ENCODE measurements at regions not wholly inside any gene's neighbourhood (a gene's known extent, or its start where the extent isn't known, plus 50 kb on each side); places are given as distances from the start of the nearest gene placed in this dataset.

GRCh38 chr12:77648716-77649115 lies 182.0 kb upstream of the NAV3 start:
- no peak for DNase-seq
- H3K9me3 ChIP-seq (ENCODE audit: insufficient read depth, low read depth) = no peaks in the 10 kb centered on the region; the same call in 1 of the 2 replicates
- H3F3A ChIP-seq (ENCODE audit: insufficient read depth, low read depth) = no peaks in the 10 kb centered on the region
- no peaks in the 10 kb centered on the region for H3K79me2 ChIP-seq (ENCODE audit: low read depth)
- H3K9me2 ChIP-seq (ENCODE audit: insufficient read depth) = no peaks in the 10 kb centered on the region
- H2AFZ ChIP-seq = peak overlapping the region; percentile 43; the same call in 1 of the 2 replicates
- no TSS peak for BruUV-seq (replicated peaks)
- intact Hi-C loops (cut with micrococcal nuclease; ENCODE audit: unreplicated experiment) = no loop called here
- no peaks in the 10 kb centered on the region for H3K27me3 ChIP-seq (ENCODE audit: insufficient read depth, low read depth)
- H3K4me1 ChIP-seq (replicated peaks; ENCODE audit: insufficient read depth) = no peaks in the 10 kb centered on the region
- H3K4me2 ChIP-seq = no peak overlapping the region
- TF ChIP-seq CTCF (conservative IDR thresholded peaks at IDR 0.05) = no peak
- no peak for TF ChIP-seq EZH2 (IDR thresholded peaks at IDR 0.05; ENCODE audit: low read depth)
- no peak overlapping the region for H3K4me3 ChIP-seq
- CTCF ChIA-PET = no interaction called here
- POLR2A ChIA-PET (ENCODE audit: unreplicated experiment) = interaction anchor here (0.6 kb wide), 1 partner anchor 435 kb away, joined by 3 read pairs; no protein-coding TSS in a partner anchor
- H3K27ac ChIP-seq = no peak overlapping the region
- H4K20me1 ChIP-seq (ENCODE audit: insufficient read depth) = no peaks in the 10 kb centered on the region; the same call in 1 of the 2 replicates
- no peaks in the 10 kb centered on the region for H3K36me3 ChIP-seq (ENCODE audit: low read depth)

- Histone ChIP-seq H3K4me2 (no peak overlapping the region), H3K79me2 (ENCODE audit: low read depth) (no peaks in the 10 kb centered on the region), H3K9me2 (ENCODE audit: insufficient read depth) (no peaks in the 10 kb centered on the region), H3K27me3 (ENCODE audit: insufficient read depth, low read depth) (no peaks in the 10 kb centered on the region), H3F3A (ENCODE audit: insufficient read depth, low read depth) (no peaks in the 10 kb centered on the region), H3K4me3 (no peak overlapping the region), H3K27ac (no peak overlapping the region), H3K4me1 (replicated peaks; ENCODE audit: insufficient read depth) (no peaks in the 10 kb centered on the region), H3K36me3 (ENCODE audit: low read depth) (no peaks in the 10 kb centered on the region), H3K9me3 (ENCODE audit: insufficient read depth, low read depth) (no peaks in the 10 kb centered on the region; the same call in 1 of the 2 replicates), H4K20me1 (ENCODE audit: insufficient read depth) (no peaks in the 10 kb centered on the region; the same call in 1 of the 2 replicates), H2AFZ (0 out of 2 replicates have a peak overlapping the region, but pooled peaks have one; percentile 63)
- no peak for TF ChIP-seq EZH2 (IDR thresholded peaks at IDR 0.05; ENCODE audit: low read depth)
- no peak for TF ChIP-seq CTCF (conservative IDR thresholded peaks at IDR 0.05)
- ChIA-PET POLR2A (ENCODE audit: unreplicated experiment) (no interaction called here), CTCF (no interaction called here)
- DNase-seq = no peak
- BruUV-seq (replicated peaks) = no TSS peak
- intact Hi-C loops (cut with micrococcal nuclease; ENCODE audit: unreplicated experiment) = no loop called here
Observed at GRCh38 chr12:77645966-77646598, 184.6 kb upstream of the NAV3 start.

GRCh38 chr12:77644915-77645605 lies 185.6 kb upstream of the NAV3 start:
- Histone ChIP-seq H3K4me1 (replicated peaks; ENCODE audit: insufficient read depth) (no peaks in the 10 kb centered on the region), H3K79me2 (ENCODE audit: low read depth) (no peaks in the 10 kb centered on the region), H4K20me1 (ENCODE audit: insufficient read depth) (no peaks in the 10 kb centered on the region; the same call in 1 of the 2 replicates), H2AFZ (no peak overlapping the region), H3K27me3 (ENCODE audit: insufficient read depth, low read depth) (no peaks in the 10 kb centered on the region), H3F3A (ENCODE audit: insufficient read depth, low read depth) (no peaks in the 10 kb centered on the region), H3K4me2 (no peak overlapping the region), H3K9me3 (ENCODE audit: insufficient read depth, low read depth) (no peaks in the 10 kb centered on the region; the same call in 1 of the 2 replicates), H3K9me2 (ENCODE audit: insufficient read depth) (no peaks in the 10 kb centered on the region), H3K27ac (no peak overlapping the region), H3K36me3 (ENCODE audit: low read depth) (no peaks in the 10 kb centered on the region), H3K4me3 (no peak overlapping the region)
- intact Hi-C loops (cut with micrococcal nuclease; ENCODE audit: unreplicated experiment) = no loop called here
- ChIA-PET CTCF (interaction anchor here (0.6 kb wide), 2 partner anchors 30 to 40 kb away, joined by 3 to 5 read pairs; no protein-coding TSS in a partner anchor), POLR2A (ENCODE audit: unreplicated experiment) (no interaction called here)
- no peak for DNase-seq
- no peak for TF ChIP-seq EZH2 (IDR thresholded peaks at IDR 0.05; ENCODE audit: low read depth)
- TF ChIP-seq CTCF (conservative IDR thresholded peaks at IDR 0.05) = no peak
- no TSS peak for BruUV-seq (replicated peaks)
